ENCODE measurements at regions not wholly inside any gene's neighbourhood (a gene's known extent, or its start where the extent isn't known, plus 50 kb on each side); places are given as distances from the start of the nearest gene placed in this dataset.

DNA sequence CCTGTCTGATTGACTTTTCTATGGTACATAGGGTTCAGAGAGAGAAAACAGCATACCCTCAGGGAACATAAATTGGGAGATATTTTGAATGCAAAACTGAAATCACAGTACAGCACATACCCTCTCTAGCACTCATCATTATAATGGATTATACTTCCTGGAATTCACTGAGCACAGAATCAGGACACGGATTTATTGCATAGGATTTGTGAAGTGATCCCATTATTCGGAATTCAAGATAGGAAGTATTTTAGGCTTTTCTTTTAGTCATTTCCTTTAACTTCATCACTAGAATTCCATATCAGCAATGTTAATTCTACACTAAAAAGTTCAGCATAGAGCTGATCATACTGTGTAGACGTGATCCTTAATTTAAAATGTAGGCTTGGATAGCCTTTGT lies 407.0 kb downstream of the PID1 start:
- no peak for DNase-seq (ENCODE audit: extremely low spot score in 2 of 2)
- intact Hi-C loops (cut with DNase I): no loop called here
- no peaks in the 10 kb centered on the region for H3K9me3 ChIP-seq
- no peaks in the 10 kb centered on the region for H3K4me1 ChIP-seq
- H3K4me3 ChIP-seq: no peak overlapping the region
- H3K36me3 ChIP-seq: no peaks in the 10 kb centered on the region
- TF ChIP-seq POLR2A (IDR thresholded peaks at IDR 0.05) (no peak), CTCF (IDR thresholded peaks at IDR 0.05) (no peak), POLR2AphosphoS5 (IDR thresholded peaks at IDR 0.05; ENCODE audit: insufficient read depth in 1 of 2, low read depth in 1 of 2) (no peak)
- no peak overlapping the region for H3K27ac ChIP-seq
- no peaks in the 10 kb centered on the region for H3K27me3 ChIP-seq

GRCh38 chr2:228860601-228861285 lies 410.3 kb downstream of the PID1 start:
- Histone ChIP-seq H3K27ac (no peak overlapping the region), H3K4me1 (no peaks in the 10 kb centered on the region), H3K36me3 (no peaks in the 10 kb centered on the region), H3K4me3 (no peak overlapping the region), H3K9me3 (no peaks in the 10 kb centered on the region), H3K27me3 (no peaks in the 10 kb centered on the region)
- TF ChIP-seq POLR2AphosphoS5 (IDR thresholded peaks at IDR 0.05; ENCODE audit: insufficient read depth in 1 of 2, low read depth in 1 of 2) (no peak), POLR2A (IDR thresholded peaks at IDR 0.05) (no peak), CTCF (IDR thresholded peaks at IDR 0.05) (no peak)
- no peak for DNase-seq (ENCODE audit: extremely low spot score in 2 of 2)
- intact Hi-C loops (cut with DNase I): no loop called here

DNA sequence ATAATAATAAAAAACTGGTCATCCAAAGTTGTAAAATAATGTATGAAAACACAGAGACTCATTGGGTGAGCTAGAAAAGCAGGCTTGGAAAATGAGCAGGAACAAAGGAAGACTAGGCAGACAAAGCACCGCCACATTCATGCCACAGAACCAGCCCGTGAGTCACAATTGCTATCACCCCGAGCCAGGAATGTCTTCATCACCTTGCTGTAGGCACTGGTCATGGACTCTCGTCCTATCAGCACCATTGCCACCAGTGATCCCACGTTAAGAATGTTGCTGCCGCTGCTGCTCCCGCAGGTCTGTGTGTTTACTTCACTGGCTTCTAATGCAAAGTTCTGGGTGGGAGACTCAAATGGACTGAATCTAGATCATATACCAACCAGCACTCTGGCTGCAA lies 417.9 kb downstream of the PID1 start:
- Histone ChIP-seq H3K4me3 (no peak overlapping the region), H3K27ac (no peak overlapping the region), H3K36me3 (no peaks in the 10 kb centered on the region), H3K9me3 (no peaks in the 10 kb centered on the region), H3K4me1 (no peaks in the 10 kb centered on the region), H3K27me3 (no peaks in the 10 kb centered on the region)
- intact Hi-C loops (cut with DNase I): no loop called here
- no peak for TF ChIP-seq POLR2A (IDR thresholded peaks at IDR 0.05)
- TF ChIP-seq POLR2AphosphoS5 (IDR thresholded peaks at IDR 0.05; ENCODE audit: insufficient read depth in 1 of 2, low read depth in 1 of 2): no peak
- no peak for TF ChIP-seq CTCF (IDR thresholded peaks at IDR 0.05)
- no peak for DNase-seq (ENCODE audit: extremely low spot score in 2 of 2)

DNA sequence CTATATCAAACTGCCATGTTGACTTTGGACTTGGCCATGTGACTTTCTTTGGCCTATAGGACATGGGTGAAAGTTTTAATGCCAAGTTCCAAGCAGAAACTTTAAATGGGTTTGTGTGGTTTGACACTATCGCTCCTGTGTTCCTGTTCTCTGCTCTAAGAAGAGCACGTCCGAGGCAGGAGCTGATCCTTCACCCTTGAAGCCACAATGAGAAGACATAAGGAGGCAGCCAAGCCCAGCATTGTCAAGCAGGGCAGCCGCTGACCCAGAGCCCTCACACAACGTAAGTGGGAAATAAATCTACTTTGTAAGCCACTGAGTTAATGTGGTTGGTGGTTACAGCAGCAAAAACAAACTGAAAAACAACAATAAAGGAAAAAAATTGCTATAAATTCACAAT lies 422.4 kb downstream of the PID1 start:
- no peaks in the 10 kb centered on the region for H3K36me3 ChIP-seq
- no peaks in the 10 kb centered on the region for H3K9me3 ChIP-seq
- H3K27me3 ChIP-seq: no peaks in the 10 kb centered on the region
- no peak for DNase-seq (ENCODE audit: extremely low spot score in 2 of 2)
- no peaks in the 10 kb centered on the region for H3K4me1 ChIP-seq
- no peak overlapping the region for H3K27ac ChIP-seq
- no peak overlapping the region for H3K4me3 ChIP-seq
- intact Hi-C loops (cut with DNase I): no loop called here
- TF ChIP-seq CTCF (IDR thresholded peaks at IDR 0.05) (no peak), POLR2A (IDR thresholded peaks at IDR 0.05) (no peak), POLR2AphosphoS5 (IDR thresholded peaks at IDR 0.05; ENCODE audit: insufficient read depth in 1 of 2, low read depth in 1 of 2) (no peak)

GRCh38 chr2:228847684-228848083 lies 423.4 kb downstream of the PID1 start:
- no peak for DNase-seq (ENCODE audit: extremely low spot score in 2 of 2)
- TF ChIP-seq CTCF (IDR thresholded peaks at IDR 0.05): no peak
- TF ChIP-seq POLR2AphosphoS5 (IDR thresholded peaks at IDR 0.05; ENCODE audit: insufficient read depth in 1 of 2, low read depth in 1 of 2): no peak
- no peak for TF ChIP-seq POLR2A (IDR thresholded peaks at IDR 0.05)
- Histone ChIP-seq H3K4me3 (no peak overlapping the region), H3K4me1 (no peaks in the 10 kb centered on the region), H3K27ac (no peak overlapping the region), H3K27me3 (no peaks in the 10 kb centered on the region), H3K9me3 (no peaks in the 10 kb centered on the region), H3K36me3 (no peaks in the 10 kb centered on the region)
- intact Hi-C loops (cut with DNase I): no loop called here

Measured in vagina (tissue), 2 donors.